ENCODE measurements at regions not wholly inside any gene's neighbourhood (a gene's known extent, or its start where the extent isn't known, plus 50 kb on each side); places are given as distances from the start of the nearest gene placed in this dataset.
"Not testable (repeated sequence)": the region's sequence is repeated elsewhere in the genome, so short reads cannot be mapped to it uniquely, and the experiment has no call there.

- Mint-ChIP-seq H3K4me1 (ENCODE audit: low read depth) (peaks cover 2% of the 10 kb centered on the region), H3K9me3 (ENCODE audit: low read depth) (no peaks in the 10 kb centered on the region), H3K4me3 (no peak overlapping the region), H3K27me3 (peaks cover 4% of the 10 kb centered on the region), H3K27ac (no peak overlapping the region), H3K36me3 (no peaks in the 10 kb centered on the region)
These were observed 216.1 kb downstream of the NPHP4 start for GRCh38 chr1:5776035-5776550.

- no peaks in the 10 kb centered on the region for H3K9me3 Mint-ChIP-seq (ENCODE audit: low read depth)
- H3K27ac Mint-ChIP-seq = no peak overlapping the region
- H3K4me3 Mint-ChIP-seq = no peak overlapping the region
- peaks cover 7% of the 10 kb centered on the region for H3K4me1 Mint-ChIP-seq (ENCODE audit: low read depth)
- peaks cover 4% of the 10 kb centered on the region for H3K27me3 Mint-ChIP-seq
- no peaks in the 10 kb centered on the region for H3K36me3 Mint-ChIP-seq
These were observed 218.2 kb downstream of the NPHP4 start for GRCh38 chr1:5774019-5774418.

DNA sequence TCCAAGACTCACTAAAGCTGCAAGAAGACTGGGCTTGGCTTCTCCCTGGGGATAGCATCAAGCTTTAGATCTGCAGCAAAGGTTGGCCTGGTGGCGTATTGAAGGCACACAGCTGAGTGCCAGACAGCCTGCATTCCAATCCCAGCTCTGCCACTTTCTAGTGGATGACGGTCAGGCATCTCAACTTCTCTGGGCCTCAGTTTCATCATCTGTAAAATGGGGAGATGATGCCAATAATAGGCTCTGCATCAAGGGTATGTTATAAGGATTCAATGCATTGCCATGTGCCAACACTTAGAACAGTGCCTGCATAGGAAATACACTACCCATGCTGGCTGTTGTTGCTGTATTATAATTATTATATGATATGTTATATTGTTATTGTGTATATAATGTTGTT is 220.4 kb downstream of the NPHP4 start:
- no peaks in the 10 kb centered on the region for H3K36me3 Mint-ChIP-seq
- no peak overlapping the region for H3K27ac Mint-ChIP-seq
- H3K9me3 Mint-ChIP-seq (ENCODE audit: low read depth) = no peaks in the 10 kb centered on the region
- H3K4me3 Mint-ChIP-seq = no peak overlapping the region
- H3K27me3 Mint-ChIP-seq = peaks cover 14% of the 10 kb centered on the region
- H3K4me1 Mint-ChIP-seq (ENCODE audit: low read depth) = peaks cover 7% of the 10 kb centered on the region

- Mint-ChIP-seq H3K36me3 (no peaks in the 10 kb centered on the region), H3K27me3 (peaks cover 16% of the 10 kb centered on the region), H3K9me3 (ENCODE audit: low read depth) (no peaks in the 10 kb centered on the region), H3K4me3 (no peak overlapping the region), H3K4me1 (ENCODE audit: low read depth) (peaks cover 7% of the 10 kb centered on the region), H3K27ac (no peak overlapping the region)
These were observed 221.1 kb downstream of the NPHP4 start for GRCh38 chr1:5770981-5771765.

GRCh38 chr1:5769760-5770159 is 222.5 kb downstream of the NPHP4 start:
- Mint-ChIP-seq H3K4me3 (no peak overlapping the region), H3K36me3 (no peaks in the 10 kb centered on the region), H3K9me3 (ENCODE audit: low read depth) (no peaks in the 10 kb centered on the region), H3K27me3 (peaks cover 25% of the 10 kb centered on the region), H3K4me1 (ENCODE audit: low read depth) (peaks cover 7% of the 10 kb centered on the region), H3K27ac (no peak overlapping the region)

DNA sequence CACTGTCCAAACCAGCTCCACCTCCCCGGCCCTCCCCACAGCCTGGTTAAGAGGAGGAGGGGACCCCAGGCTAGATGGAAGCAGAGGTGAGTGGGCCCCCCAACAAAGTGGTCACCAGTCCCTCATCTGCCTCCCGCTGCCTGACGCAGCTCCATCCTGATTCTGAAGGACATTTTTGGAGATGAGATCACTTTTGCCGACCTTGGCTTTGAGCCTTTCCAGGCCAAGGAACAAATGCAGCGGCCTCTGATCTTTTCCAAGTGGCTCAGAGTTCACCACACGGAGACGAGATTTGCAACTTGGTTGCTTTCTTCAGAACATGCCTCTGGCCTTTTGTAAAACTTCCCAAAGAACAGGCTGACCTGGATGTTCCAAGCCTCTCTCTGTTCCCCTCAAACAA is 223.1 kb downstream of the NPHP4 start:
- Mint-ChIP-seq H3K4me3 (no peak overlapping the region), H3K9me3 (ENCODE audit: low read depth) (no peaks in the 10 kb centered on the region), H3K4me1 (ENCODE audit: low read depth) (peaks cover 7% of the 10 kb centered on the region), H3K27me3 (peaks cover 28% of the 10 kb centered on the region), H3K36me3 (no peaks in the 10 kb centered on the region), H3K27ac (no peak overlapping the region)

DNA sequence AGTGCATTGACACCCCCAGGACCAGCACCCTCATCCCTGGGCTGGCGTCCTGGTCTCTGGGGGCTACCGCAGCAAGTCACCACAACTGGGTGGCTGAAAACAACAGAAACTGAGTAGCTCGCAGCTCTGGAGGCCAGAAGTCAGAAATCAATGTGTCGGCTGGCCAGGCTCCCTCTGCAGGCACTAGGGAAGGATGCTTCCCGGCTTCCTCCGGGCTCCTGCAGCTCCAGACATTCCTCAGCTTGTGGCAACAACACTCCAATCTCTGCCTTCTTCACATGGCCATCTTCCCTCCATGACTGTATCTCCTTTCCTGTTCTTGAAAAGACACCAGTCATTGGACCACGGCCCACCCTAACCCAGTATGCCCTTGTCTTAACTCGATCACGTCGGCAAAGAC is 224.2 kb downstream of the NPHP4 start:
- Mint-ChIP-seq H3K27me3 (peaks cover 34% of the 10 kb centered on the region), H3K36me3 (peaks cover 3% of the 10 kb centered on the region), H3K4me3 (no peak overlapping the region), H3K4me1 (ENCODE audit: low read depth) (peaks cover 7% of the 10 kb centered on the region), H3K9me3 (ENCODE audit: low read depth) (peaks cover 7% of the 10 kb centered on the region), H3K27ac (no peak overlapping the region)

GRCh38 chr1:5766996-5767395 is 225.2 kb downstream of the NPHP4 start:
- not testable (repeated sequence) for H3K27ac Mint-ChIP-seq; H3K9me3 Mint-ChIP-seq (ENCODE audit: low read depth); H3K4me3 Mint-ChIP-seq; H3K4me1 Mint-ChIP-seq (ENCODE audit: low read depth); H3K36me3 Mint-ChIP-seq
- peaks cover 38% of the 10 kb centered on the region for H3K27me3 Mint-ChIP-seq

- Mint-ChIP-seq H3K27ac (no peak overlapping the region), H3K4me1 (ENCODE audit: low read depth) (peaks cover 6% of the 10 kb centered on the region), H3K27me3 (peaks cover 37% of the 10 kb centered on the region), H3K9me3 (ENCODE audit: low read depth) (peaks cover 7% of the 10 kb centered on the region), H3K4me3 (no peak overlapping the region), H3K36me3 (peaks cover 3% of the 10 kb centered on the region)
These were observed 226.0 kb downstream of the NPHP4 start for GRCh38 chr1:5765997-5766913.

GRCh38 chr1:5765483-5765882 is 226.7 kb downstream of the NPHP4 start:
- Mint-ChIP-seq H3K27ac (no peak overlapping the region), H3K9me3 (ENCODE audit: low read depth) (peaks cover 7% of the 10 kb centered on the region), H3K4me3 (no peak overlapping the region), H3K4me1 (ENCODE audit: low read depth) (peaks cover under 1% of the 10 kb centered on the region), H3K36me3 (peaks cover 3% of the 10 kb centered on the region), H3K27me3 (peaks cover 37% of the 10 kb centered on the region)

DNA sequence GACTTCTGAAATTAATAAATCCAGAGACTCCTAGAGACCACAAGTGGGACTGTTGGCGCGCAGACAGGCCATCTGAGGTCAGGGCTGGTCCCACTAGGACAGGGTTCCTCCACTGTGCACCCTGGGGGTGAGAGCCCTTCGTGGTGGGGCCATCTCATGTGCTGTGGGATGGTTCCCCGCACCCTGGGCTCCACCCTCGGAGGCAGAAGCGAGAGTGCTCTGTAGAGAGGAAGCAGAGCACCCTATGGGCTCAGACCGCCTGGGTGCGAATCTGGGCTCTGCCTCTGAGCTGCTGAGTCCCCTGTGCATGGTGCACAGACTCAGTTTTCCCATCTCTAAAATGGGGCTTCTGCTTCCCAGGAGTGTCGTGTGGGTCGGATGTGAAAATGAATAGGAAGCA is 227.3 kb downstream of the NPHP4 start:
- H3K4me1 Mint-ChIP-seq (ENCODE audit: low read depth) = no peaks in the 10 kb centered on the region
- no peak overlapping the region for H3K27ac Mint-ChIP-seq
- H3K4me3 Mint-ChIP-seq = no peak overlapping the region
- peaks cover 38% of the 10 kb centered on the region for H3K27me3 Mint-ChIP-seq
- H3K9me3 Mint-ChIP-seq (ENCODE audit: low read depth) = peaks cover 7% of the 10 kb centered on the region
- H3K36me3 Mint-ChIP-seq = peaks cover 3% of the 10 kb centered on the region

- H3K4me3 Mint-ChIP-seq = no peak overlapping the region
These were observed 227.8 kb downstream of the NPHP4 start for GRCh38 chr1:5764464-5764863.

DNA sequence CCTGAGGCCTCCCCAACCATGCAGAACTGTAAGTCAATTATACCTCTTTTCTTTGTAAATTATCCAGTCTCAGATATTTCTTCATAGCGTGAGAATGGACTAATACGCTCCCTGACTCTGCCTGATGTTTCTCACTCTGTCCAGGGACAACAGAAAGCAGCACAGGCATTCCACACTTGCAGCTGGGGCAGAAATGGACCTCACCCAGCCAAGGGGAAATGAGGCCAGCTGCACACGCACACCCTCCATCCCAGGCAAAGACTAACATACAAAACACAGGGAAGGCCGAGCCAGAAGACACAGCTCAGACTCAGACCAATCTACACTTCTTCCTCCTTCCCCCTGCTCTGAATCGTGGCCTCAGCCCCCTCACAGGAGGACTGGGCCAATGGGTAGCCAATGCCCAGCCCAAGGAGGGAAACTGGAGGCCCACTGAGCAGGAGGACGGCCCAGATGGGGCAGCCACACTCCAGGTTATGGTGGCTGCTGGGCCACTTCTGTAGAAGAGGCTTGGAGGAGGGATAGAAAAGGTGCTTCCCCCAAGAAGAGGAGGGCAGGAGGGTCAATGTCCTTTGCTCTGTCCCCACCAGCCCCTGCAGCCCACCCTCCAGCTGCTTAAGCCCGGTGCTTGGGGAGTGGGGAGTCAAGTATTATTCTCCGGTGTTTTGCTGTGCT is 228.4 kb downstream of the NPHP4 start:
- no peak overlapping the region for H3K4me3 Mint-ChIP-seq
- H3K4me1 Mint-ChIP-seq (ENCODE audit: low read depth) = no peaks in the 10 kb centered on the region
- H3K27me3 Mint-ChIP-seq = peaks cover 38% of the 10 kb centered on the region
- no peak overlapping the region for H3K27ac Mint-ChIP-seq
- peaks cover 3% of the 10 kb centered on the region for H3K36me3 Mint-ChIP-seq
- H3K9me3 Mint-ChIP-seq (ENCODE audit: low read depth) = peaks cover 7% of the 10 kb centered on the region

More at GRCh38 chr1:5764464-5764863, 227.8 kb downstream of the NPHP4 start:
- Mint-ChIP-seq H3K9me3 (ENCODE audit: low read depth) (peaks cover 7% of the 10 kb centered on the region), H3K27me3 (peaks cover 38% of the 10 kb centered on the region), H3K4me1 (ENCODE audit: low read depth) (no peaks in the 10 kb centered on the region), H3K27ac (no peak overlapping the region), H3K36me3 (peaks cover 3% of the 10 kb centered on the region)

DNA sequence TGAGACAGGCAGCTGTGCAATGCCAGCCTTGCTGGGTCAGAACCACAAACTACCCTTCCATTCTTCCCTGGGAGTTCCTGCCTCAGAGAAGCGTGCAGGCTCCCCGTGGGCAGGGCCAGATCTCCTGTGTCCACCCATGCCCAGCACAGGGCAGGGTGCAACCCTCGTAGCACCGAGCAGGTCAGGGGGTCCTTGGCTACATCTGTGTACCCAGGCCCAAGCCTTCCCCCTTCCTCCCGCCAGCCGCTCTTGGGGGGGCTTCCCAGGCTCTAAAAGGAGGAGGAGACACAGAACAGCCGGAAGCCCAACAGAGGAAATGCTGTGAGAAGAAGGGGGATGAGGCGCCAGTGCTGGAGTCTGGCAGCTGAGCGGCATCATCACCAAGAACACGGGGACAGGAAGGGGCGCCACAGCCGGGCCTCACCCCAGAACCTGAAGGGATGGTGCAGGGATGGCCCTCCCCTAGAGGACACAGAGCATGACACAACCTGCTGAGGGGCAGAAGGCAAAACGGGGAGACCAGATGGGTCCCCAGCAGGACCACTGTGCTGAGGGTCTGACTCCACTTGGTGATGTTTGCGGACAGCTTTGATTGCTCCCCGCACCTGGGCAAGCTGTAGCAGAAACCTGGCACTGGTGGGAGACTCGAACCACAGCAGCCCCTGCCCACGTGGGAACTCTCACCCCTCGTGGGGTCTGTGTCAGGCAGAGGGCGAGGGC is 233.2 kb downstream of the NPHP4 start:
- Mint-ChIP-seq H3K4me1 (ENCODE audit: low read depth) (no peaks in the 10 kb centered on the region), H3K9me3 (ENCODE audit: low read depth) (peaks cover 7% of the 10 kb centered on the region), H3K27me3 (peaks cover 14% of the 10 kb centered on the region), H3K4me3 (no peak overlapping the region), H3K27ac (no peak overlapping the region), H3K36me3 (peaks cover 3% of the 10 kb centered on the region)

Data from activated naive CD8-positive, alpha-beta T cell (primary cell).